ENCODE measurements at regions not wholly inside any gene's neighbourhood (a gene's known extent, or its start where the extent isn't known, plus 50 kb on each side); places are given as distances from the start of the nearest gene placed in this dataset.

DNA sequence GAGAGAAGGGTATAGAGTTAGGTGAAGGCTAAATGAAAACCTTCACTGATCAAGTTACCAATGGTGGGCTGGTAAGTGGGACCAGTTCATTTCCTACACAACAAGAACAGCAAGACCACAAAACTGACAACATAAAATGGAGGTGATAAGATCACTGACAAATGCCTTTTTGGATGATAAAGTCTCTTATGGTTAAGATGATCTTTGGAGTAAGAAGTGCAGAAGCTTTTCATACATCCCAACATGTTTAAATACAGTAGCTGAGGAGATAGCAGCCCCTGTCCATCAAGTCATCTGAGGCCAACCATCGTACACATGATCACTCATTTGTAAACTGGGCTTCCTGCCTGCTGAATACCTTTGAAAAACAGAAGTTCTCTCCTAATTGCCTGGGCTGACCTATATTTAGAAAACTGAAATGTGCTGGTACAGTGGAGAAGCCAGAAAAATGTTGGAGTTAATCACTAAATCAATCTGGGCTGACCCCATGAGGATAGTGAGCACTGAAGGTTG lies 259.0 kb upstream of the ZFHX3 start:
- DNase-seq (ENCODE audit: low read depth), result no peak

- no peak for DNase-seq (ENCODE audit: low read depth)
Observed at GRCh38 chr16:73304008-73304774, 256.3 kb upstream of the ZFHX3 start.

DNA sequence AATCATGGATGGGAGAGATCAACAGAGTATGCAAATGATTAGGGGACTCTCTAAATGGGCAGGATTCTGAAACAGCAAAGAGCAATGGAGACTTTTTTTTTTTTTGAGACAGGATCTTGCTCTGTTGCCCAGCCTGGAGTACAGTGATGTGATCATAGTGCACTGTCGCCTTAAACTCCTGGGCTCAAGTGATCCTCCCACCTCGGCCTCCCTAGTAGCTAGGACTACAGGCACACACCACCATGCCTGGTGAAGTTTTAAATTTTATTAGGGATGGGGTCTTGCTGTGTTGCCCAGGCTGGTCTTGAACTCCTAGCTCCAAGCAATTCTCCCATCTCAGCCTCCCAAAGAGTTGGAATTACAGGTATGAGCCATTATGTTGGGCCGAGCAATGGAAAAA lies 255.0 kb upstream of the ZFHX3 start:
- no peak for DNase-seq (ENCODE audit: low read depth)

DNA sequence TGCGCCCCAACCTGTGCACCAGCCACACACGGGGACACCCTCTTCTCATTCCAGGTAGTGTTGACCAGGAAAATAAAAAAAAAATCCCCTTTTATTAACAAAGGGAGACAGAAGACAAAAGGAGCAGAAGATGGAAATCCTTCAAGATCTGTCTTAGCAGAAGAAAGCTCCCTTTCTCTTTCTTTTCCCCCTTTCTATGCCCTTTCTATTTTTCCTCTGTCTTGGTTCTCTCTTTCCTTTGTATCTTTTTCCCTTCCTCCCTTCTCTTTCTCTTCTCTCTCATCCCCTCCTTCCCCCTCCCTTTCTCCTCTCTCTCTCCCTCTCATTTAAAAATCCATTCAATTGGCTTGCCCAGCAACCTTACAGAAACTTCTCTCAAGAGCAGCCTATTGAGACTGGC lies 254.1 kb upstream of the ZFHX3 start:
- no peak for DNase-seq (ENCODE audit: low read depth)

- DNase-seq (ENCODE audit: low read depth), result no peak
Observed at GRCh38 chr16:73299346-73299745, 251.4 kb upstream of the ZFHX3 start.

DNA sequence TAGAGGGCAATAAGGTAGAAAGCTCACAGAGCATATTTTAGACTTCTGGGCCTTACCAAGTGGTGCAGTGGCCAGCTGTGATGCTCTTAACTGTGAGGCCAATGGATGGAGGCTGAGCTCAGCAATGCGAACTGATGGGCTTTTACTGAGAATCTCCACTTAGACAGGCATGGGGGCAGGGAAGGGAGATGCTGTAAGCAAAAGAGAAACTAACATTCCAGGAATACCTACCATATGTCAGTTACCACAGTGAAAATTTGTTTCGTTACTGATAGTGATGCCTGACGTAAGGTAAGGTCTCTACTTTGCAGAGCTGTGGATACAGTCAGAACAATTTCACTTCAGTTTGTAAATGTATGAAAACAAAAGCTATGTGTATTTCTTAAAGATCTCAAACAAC lies 250.6 kb upstream of the ZFHX3 start:
- DNase-seq (ENCODE audit: low read depth), result peak; percentile 76

DNA sequence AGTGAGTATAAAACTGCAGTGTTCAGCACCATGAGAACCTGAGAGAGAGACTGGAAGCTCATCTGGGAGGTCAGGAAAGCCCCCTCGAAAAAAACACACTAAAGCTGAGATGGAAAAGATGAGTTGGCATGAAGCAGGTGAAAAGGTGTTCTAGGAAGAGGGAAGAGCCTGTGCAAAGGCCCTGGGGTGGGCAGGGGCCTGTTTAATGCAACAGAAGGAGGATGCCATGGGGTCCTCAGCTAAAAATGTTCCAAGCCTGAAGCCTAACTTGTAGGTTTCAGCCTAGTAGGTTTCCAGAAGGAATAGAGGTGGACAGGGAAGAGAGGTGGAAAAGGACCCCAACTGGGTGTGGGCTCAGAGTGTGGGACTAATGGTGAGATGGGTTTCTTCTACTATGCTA lies 242.3 kb upstream of the ZFHX3 start:
- DNase-seq (ENCODE audit: low read depth), result no peak

GRCh38 chr16:73289232-73289631 lies 241.3 kb upstream of the ZFHX3 start:
- no peak for DNase-seq (ENCODE audit: low read depth)

- DNase-seq (ENCODE audit: low read depth), result no peak
Observed at GRCh38 chr16:73288520-73288919, 240.6 kb upstream of the ZFHX3 start.

DNA sequence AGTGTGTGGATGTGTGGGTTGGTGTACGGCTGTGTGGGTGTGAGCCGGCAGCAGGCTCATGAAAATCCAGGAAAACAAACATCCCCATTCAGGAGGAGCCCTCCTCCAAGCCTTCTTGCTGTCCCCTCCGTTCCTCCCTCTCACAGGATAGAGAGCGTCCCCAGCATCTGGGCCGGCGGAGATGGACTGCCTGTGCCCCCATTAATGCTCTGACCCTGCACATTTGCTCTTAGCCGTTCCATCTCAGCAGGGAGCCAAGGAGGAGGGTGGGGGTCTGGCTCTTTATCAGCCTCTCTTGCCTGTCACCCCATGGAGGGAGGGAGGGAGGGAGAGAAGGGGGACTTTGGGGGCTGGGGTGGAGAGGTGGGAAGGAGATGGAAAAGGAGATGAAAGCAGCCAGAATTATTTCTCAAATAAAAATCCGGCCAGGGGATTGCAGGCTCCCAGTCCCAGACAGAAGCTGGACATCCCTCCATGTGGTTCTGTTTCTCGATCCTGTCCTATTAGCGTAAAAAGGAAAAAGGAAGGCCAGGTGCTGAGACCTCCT lies 240.0 kb upstream of the ZFHX3 start:
- no peak for DNase-seq (ENCODE audit: low read depth)

DNA sequence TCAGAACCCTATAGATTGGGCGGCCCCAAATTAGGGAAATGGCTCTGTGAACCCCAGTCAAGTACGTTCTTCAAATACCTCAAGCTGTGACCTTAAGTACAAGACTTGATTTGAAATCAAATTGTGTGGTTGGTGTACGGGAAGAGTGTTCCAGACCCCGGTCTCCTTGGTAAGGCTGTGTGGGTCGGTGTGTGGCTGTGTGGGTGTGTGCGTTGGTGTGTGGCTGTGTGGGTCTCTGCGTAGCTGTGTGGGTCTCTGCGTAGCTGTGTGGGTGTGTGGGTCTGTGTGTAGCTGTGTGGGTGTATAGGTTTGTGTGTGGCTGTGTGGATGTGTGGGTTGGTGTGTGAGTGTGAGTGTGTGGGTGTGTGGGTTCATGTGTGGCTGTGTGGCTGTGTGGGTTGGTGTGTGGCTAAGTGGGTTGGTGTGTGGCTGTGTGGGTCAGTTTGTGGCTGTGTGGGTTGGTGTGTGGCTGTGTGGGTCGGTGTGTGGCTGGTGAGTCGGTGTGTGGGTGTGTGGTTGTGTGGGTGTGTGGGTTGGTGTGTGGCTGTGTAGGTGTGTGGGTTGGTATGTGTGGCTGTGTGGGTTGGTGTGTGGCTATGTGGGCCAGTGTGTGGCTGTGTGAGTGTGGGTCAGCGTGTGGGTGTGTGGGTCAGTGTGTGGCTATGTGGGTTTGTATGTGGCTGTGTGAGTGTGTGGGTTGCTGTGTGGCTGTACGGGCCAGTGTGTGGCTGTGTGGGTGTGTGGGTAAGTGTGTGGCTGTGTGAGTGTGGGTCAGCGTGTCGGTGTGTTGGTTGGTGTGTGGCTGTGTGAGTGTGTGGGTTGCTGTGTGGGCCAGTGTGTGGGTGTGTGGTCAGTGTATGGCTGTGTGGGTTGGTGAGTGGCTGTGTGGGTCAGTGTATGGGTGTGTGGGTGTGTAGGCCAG lies 238.7 kb upstream of the ZFHX3 start:
- DNase-seq (ENCODE audit: low read depth), result no peak

GRCh38 chr16:73285436-73286201 lies 237.7 kb upstream of the ZFHX3 start:
- peak; percentile 8 for DNase-seq (ENCODE audit: low read depth)

GRCh38 chr16:73280388-73280787 lies 232.5 kb upstream of the ZFHX3 start:
- DNase-seq (ENCODE audit: low read depth), result peak; percentile 8

DNA sequence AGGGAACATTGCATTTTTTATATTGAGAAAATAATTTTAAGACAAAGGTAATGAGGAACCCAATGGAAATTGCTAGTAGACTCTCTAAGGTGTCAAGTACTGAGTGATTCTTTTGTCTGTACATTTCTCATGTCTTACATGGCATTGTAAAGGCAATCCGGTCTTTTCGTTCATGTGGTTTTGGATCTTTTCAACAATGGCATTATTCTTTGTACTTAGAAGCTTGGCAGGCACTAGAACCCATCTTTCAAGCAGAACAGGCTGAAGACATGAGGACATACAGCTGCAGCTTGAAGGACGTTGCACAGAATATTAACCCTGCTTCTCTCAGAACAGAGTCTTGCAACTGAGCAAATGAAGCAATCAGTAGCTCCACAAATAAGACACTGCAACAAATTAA lies 231.5 kb upstream of the ZFHX3 start:
- no peak for DNase-seq (ENCODE audit: low read depth)

- DNase-seq (ENCODE audit: low read depth), result no peak
Observed at GRCh38 chr16:73277071-73277470, 229.1 kb upstream of the ZFHX3 start.

- no peak for DNase-seq (ENCODE audit: low read depth)
Observed at GRCh38 chr16:73275448-73275847, 227.5 kb upstream of the ZFHX3 start.

DNA sequence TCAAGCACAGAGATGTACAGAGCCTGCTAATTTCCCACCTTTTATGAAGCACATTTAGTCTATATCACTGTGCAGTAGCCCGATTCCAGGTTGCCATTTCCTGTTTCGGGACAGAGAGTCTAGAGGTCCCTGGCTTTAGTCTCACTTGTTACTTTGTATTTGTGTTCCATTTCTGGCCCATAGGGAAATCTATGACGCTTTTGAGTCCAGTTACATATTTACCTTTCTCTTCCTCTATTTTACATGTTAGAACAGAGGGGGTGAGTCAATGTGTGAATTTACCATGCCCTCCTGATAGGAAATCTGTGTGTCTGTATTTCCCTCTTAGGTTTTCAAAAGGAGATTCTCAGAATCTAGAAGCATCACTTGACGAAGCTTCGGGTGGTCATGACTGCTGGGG lies 227.1 kb upstream of the ZFHX3 start:
- DNase-seq (ENCODE audit: low read depth), result no peak

GRCh38 chr16:73274140-73274539 lies 226.2 kb upstream of the ZFHX3 start:
- DNase-seq (ENCODE audit: low read depth), result no peak

- no peak for DNase-seq (ENCODE audit: low read depth)
Observed at GRCh38 chr16:73268366-73268993, 220.6 kb upstream of the ZFHX3 start.

DNA sequence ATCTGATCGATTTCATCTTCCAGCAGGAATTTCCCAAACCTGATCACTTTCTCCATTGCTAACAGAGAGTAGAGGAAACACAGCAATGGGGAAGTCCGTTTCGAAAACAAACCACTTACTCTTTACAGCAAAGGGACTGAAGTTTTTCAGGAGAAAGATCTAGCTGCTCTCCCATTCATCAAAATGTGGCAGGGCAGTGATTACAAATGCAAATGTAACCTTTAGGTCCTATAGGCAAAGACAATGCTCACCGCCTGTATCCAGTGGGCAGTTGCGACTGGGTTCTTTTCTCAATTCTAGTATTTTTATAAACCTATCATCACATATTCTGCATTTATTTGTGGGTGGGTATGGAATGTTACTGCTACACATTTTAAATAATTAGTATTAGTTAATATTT lies 218.0 kb upstream of the ZFHX3 start:
- DNase-seq (ENCODE audit: low read depth), result no peak

DNA sequence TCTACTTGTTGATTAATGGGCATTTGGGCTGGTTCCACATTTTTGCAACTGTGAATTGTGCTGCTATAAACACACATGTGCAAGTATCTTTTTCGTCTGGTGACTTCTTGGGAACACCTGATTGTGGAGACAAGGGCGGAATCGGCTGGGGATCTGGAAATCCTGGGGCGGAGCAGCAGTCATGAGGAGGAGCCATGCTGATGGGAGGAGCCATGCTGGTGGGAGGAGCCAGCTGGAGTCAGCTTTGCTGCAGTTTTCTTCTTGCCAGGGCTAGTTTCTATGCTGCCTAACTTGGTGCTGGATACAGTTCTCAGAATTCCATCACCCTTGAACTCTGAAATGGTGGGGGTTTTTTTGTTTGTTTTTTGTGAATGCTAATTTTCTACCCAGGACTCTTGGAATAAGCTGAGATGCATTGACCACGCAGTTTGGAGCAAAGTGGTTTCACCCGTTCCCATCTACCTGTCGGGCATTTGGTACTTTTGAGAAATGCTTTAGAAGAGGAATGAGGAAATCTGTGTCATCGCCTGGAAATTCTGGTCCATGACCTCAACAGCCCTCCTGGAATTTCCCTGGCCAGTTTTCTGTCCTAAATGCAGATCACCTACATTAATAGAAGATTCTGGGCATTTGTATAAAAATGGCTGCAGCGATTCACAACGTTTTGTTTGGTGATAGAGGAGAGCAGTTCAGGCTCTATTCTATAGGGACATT lies 217.4 kb upstream of the ZFHX3 start:
- DNase-seq (ENCODE audit: low read depth), result no peak
